LHCN-M2 (cell line): ENCODE measurements at regions not wholly inside any gene's neighbourhood (a gene's known extent, or its start where the extent isn't known, plus 50 kb on each side); places are given as distances from the start of the nearest gene placed in this dataset.

Source experiments
- DNase-seq: peaks from one replicate; pipeline ENCODE4 v3.0.0-alpha.2; 2012; ENCODE audit warnings: low read depth

DNA sequence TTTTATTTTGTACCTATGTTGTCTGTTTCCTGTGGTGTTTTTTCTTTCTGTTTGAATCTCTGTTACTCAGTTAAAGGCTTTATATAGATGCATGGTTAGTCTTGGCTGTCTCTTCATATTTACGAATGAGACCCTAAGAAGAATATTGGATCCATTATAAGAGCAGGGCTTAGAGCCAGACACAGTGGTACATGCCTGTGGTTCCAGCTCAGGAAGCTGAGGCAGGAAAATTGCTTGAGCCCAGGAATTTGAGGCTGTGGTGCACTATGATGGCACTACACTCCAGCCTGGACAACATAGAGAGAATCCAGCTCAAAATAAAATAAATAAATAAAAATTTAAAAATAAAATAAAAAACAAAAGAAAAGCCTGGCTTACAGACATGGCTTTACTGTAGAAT is 211.1 kb downstream of the SOD2 start:
- no peak for DNase-seq

DNA sequence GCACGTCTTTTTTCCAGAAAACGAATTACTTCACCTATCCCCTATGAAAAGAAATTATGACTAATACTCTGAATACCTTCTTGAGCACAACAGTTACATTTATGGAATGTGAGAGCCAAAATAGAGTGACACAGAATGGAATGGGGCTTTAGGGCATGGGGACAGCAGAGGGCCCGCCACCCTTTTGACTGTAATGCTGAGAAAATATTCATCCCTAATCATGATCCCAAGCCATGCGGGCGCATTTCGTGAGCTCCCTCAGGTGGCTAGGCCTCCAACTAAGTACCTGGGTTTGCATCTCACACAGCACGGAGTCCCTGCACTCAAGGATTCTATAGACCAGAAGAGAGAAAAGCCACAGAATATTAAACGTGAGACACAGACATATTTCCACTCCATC is 212.6 kb downstream of the SOD2 start:
- DNase-seq = no peak

DNA sequence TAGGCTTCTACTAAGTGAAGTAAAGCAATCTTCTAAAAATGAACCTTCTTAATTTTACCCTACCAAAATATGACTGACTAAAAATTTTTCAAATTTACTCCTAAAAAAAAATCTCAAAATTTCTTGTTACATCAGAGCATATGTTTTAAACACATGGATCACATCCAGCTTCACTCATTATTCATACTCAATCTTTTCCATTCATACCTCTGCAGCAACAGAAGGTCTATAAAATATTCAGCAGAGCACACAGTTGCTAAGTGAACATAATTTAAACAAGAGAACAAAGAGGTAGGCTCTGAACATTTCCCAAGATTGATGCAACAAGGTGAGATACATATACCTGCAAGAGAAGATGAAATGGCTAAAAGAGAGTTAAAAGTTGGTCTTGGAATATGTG is 213.9 kb downstream of the SOD2 start:
- DNase-seq = no peak

DNA sequence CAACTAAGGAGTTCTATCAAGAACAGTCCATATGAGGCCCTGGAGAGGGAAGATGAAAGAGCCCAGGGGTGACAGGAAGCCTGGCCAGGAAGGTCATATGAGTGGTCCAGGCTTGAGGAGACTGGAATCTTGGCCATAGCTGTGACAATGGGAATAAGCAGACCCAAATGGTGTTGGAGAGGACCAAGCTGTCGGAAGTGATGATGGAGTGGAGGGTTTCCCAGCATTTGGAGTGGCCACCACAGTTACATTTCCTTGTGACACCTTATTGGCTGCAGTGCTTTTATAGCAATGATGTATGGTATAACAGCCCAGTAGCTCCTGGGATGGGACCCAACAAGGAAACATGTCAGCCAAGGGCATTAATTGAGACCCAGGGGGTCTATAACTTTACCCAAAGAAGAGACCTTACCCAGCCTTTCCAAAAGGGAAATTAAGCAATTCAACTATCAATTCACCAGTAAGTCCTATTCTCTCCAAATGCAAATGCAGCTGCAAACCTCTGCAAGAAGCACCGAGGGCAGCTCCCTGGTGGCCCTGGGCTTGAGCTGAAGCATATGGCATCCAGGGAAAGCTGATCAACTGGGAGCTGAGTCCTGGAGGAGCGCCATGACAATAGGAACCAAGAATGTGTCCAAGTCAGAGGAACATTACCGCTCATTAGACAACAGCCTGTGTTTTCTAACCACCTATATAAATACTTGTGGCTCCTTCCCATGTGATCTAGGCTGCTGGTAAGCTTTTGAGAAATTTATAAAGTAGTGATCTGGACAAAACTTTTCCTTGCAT is 219.4 kb downstream of the SOD2 start:
- DNase-seq = no peak

DNA sequence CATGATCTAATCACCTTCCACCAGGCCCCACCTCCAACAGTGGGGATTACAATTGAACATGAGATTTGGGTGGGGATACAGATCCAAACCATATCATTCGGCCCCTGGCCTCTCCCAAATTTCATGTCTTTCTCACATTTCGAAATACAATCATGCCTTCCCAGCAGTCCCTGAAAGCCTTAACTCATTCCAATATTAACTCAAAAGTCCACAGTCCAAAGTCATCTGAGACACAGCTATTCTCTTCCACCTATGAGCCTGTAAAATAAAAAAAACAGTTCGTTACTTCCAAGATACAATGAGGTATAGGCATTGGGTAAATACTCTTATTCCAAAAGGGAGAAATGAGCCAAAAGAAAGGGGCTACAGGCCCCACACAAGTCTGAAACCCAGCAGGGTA is 222.6 kb downstream of the SOD2 start:
- no peak for DNase-seq

DNA sequence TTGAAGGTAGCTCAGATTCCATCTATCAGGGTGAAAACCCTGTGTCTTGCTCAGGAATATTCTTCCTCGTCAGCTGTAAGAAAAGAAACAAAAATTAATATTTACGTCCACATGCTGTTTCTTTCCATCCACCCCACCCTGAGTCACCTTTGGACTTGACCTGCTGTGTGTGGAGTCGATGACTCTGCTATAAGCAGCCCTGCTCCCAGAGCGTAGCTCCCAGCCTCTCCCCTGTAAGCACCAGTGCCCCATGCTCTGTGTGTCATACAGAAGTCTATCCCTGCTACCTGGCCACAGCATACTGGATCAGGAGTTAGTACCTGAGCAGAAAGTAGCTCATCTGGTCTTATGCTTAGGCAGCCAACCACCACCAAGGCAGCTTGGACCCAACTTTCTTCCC is 223.6 kb downstream of the SOD2 start:
- DNase-seq = no peak

DNA sequence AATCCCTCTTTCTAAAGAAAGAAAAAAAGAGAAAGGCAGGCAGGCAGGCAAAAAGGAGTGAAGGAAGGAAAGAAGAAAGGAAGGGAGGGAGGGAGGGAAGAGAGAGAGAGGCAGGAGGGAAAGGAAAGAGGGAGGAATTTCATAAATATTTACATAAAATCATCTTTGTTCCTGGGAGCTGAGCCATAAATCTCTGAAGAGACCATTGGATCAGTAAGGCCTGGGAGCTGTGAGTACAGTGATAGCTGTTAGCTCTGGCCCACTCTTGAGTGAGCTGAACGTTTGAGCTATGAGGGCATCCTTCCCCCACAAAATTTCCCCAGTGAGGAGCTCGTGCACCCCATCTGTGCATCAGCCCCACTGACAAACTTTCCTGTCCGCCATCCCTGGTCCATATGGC is 224.0 kb downstream of the SOD2 start:
- no peak for DNase-seq

DNA sequence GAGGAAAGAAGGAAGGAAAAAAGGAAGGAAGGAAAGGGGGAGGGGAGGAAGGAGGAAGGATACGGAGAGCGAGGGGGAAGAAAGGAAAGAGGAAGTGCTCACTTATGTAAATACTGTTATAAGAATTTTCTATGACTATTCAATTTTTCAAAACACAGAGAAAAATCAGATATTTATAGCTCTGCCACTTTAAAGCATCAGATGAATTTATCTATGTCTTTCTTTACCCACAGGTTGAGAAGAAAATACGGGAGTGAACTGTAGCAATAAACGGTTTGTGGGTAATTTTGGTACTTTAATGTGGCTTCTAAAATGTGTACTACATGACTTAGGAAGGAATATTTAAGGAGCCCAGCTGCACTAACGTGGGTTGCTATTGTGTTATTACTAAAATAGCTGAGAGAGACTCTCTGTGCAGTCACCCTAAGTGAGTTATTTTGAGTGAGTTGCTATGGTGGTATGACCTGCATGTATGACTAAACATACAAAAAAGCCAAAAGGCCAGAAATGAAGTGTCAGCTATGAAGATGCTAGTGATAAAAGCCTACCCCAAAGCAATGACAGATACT is 225.5 kb downstream of the SOD2 start:
- no peak for DNase-seq

DNA sequence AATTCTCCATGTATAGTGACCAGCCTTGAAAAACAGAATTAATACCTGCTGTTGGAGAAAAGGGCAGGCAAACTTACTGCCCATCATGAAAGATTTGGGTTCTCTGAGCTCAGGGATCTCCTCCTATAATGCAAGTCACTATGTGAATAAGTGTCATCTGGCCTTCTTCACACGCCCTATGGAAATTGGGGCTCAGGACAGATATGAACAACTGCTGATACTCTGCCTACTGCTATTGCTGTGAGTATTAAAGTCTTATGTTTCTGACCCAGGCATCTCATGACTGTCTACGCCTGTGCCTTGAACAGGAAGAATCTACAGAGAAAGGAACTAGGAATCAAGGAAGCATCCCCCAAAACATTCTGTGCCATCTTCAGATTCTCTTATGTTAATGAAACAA is 226.1 kb downstream of the SOD2 start:
- DNase-seq = no peak

DNA sequence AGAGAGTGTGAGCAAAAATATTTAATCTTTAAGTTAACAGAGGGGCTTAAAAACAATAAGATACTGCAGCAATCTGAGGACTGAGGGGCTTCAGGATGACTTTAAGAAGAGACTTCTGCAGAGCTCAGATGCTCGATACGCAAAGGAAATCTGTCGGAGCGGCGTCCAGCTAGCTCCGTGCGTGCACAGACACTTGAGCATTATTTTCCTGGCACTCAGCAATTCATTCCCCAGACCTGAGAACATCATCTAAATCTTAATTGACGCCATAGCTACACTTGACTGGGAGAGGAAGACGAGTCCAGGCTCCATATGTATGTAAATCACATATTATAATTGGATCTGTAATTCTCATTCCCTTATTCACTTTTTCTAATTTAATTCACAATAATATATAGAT is 228.2 kb downstream of the SOD2 start:
- DNase-seq = no peak

DNA sequence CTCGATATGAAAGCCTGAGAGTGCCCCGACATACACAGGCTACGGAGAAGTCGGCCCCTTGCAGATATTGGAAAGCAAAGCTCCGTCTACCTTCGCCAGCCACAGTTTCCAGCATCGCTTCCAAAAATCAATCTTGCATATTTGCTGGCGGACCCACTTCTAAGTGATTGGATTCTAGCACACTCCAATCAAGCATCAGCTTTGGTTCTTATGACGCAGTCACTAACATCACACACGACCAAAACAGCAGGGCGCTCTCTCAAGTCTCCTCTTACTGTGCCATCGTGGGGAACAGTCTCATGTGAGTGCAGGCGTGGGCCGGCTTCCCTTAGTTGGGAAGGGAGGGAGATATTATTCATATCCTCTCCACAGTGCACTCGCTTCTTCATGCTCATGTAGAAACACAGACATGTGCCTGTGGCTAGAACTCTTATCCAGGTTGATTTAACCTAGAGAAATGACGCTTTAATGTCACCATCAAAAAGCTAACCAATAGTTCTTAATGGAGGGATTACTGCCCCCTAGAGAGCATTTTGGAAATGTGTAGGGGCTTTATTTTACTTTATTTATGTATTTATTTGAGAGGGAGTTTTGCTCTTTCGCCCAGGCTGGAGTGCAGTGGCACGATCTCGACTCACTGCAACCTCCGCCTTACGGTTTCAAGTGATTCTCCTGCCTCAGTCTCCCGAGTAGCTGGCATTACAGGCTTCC is 229.8 kb downstream of the SOD2 start:
- DNase-seq = no peak

DNA sequence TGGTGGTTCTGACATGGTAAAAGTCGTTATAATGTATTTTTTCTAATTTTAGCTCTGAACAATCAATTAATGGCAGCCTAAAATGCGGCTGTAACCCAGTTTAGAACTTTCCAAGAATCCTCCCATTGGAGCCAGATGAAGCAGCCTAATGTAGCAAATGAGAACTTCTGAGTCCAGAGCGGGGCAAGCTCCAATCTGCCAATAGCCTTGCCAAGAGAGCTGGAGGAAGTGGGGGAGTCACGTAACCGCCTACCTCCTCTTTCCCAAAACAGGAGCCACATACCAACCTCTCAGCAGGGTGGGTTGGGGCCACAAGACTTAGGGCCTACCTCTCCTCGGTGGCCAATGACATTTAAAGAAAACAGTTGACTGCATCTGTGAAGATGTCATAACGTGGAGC is 230.6 kb downstream of the SOD2 start:
- DNase-seq = no peak

DNA sequence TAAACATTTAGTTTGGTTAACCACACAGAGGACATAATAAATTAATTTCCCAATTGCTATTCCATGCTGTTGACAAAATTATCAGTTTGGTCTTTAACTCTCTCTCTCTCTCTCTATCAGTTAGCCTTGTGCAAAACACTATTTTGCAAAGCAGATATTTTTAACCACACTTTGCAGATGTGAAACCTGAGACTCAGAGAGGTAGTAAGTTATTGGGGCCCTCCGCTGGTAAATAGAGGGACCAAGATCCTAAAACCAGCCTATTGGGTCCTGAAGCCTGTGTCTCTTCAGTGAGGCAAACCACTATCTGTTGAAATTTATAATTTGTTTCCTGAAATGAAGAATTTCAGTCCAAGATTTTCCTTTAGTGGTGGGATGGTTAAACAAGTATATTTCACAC is 231.0 kb downstream of the SOD2 start:
- no peak for DNase-seq

DNA sequence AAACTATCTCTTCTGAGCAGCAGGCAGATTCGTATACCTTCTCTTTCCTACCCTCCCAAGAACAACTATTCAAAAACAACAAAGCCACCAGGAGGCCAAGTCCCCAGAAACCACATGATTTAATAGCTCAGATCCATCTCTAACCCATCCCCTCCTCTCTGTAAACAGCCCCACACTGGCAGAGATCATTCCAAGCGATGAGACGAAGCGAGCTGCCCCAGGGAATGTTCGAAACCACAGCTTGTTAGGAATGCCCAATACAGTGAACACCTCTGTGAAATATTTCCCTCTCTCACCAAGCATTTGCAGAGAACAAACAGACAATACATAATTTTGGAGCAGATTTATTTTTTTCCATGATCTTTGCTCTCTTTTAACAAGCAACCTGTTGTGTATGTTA is 231.8 kb downstream of the SOD2 start:
- no peak for DNase-seq

DNA sequence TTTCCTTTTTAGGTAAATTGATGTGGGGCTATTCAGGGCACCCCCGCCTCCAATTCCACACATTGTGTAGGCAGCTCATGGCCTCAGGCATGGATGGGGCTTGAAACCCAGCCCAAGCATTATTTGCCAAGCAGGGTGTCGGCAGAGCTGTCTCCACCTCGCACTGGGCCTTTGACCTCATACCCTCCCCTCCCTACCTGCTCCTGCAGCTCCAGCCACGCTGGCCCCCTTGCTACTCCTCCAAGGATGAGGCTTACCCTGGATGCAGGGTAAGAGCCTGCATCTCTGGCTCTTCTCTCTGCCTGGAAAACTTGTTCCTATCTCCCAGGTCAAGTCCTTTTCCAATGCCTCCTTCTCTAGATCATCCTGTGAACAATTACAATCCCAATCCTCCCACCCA is 232.6 kb downstream of the SOD2 start:
- no peak for DNase-seq

DNA sequence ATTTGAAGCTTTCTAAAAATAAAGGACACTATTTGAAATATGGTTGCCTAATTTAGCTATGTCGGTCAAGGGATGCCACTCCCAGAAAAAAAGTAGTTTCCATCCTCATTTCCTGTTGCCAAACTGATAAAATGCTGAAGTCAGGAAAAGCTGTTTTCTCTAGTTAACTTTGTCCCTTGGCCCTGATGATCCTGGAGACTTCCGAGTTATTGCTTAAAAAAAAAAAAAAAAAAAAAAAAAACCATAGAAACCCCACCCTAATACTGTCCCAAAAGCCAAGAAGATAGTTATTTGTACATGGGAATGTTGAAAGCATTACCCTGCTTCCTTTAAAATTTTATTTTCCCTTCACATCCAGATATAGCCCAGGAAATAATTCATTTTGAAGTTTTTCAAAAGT is 236.7 kb downstream of the SOD2 start:
- no peak for DNase-seq

DNA sequence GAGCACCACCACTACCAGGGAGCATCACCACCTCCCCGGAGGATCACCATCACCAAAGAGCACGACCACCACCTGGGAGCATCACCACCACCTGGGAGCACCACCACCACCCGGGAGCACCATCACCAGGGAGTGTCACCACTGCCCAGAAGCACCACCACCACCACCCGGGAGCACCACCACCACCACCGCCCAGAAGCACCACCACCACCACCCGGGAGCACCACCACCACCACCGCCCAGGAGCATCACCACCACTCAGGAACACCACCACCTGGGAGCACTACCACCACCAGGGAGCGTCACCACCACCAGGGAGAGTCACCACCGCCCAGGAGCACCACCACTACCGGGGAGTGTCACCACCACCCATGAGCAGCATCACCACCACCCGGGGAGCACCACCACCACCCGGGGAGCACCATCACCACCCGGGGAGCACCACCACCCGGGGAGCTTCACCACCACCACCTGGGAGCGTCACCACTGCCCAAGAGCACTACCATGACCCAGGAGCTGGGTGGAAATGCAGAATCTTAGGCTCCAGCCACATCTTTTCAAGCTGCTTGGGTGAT is 237.3 kb downstream of the SOD2 start:
- no peak for DNase-seq

DNA sequence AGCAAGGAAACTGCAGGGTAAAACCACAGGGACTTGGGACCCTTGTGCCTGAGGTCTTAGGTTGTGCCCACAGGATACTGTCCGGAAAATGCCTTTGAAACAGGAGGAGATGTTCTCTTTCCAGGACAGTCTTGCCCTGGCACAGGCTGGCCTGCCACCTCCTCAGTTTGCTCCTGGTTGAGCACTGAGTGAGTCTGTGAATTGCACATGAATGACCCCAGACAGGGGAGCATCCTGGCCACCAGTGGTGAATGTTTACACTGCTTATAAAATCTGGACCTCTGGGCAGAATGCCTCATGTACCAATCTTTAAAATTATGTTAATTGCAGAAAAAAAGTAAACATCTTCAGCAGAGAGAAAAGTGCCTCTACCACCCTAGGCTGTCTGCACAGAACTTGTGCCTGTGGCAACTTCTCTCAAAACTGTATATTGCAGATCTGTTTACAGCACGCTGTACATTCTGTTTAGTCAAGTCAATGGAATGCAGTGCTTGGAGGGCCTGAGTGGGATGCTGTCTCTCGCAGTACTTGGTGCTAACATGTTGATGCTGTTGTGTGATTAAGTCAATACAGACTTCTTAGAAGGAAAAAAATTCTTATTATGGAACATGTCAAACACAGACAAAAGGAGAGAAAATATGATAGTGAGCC is 242.1 kb downstream of the SOD2 start:
- no peak for DNase-seq

DNA sequence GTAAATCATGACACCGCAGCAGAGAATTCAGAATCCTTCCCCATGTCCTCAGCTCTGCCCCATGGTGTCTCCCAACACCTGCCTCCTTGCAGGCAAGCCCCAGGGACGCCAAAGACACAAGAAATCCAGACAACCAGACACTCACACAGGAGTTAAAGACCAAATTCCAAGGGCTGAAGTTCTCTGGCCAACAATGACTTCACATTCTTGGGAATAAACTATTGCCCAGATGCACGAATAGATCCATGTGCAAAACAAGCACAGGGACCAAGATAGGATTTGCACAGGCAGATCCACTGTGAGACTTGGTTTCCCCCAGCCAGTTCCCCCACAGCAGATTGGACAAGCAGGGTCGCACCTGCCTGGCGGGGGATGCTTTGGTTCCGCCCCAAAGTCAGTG is 246.7 kb downstream of the SOD2 start:
- DNase-seq = no peak

DNA sequence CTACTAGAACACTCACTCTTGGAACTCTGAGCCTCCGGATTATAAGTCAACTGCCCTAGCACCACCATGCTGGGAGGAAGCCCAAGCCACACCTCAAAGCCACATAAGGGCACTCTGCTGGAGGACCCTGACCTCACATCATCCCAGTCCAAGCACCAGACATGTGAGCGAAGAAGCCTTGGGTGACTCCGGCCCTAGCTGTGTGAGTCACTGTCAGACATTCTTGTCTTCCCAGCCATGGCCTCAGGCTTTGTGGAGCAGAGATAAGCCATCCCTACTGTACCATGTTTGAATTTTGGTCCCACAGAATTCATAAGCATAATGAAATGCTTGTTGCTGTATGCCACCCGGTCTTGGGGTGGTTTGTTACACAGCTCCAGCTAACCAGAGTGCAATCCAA is 247.7 kb downstream of the SOD2 start:
- no peak for DNase-seq

DNA sequence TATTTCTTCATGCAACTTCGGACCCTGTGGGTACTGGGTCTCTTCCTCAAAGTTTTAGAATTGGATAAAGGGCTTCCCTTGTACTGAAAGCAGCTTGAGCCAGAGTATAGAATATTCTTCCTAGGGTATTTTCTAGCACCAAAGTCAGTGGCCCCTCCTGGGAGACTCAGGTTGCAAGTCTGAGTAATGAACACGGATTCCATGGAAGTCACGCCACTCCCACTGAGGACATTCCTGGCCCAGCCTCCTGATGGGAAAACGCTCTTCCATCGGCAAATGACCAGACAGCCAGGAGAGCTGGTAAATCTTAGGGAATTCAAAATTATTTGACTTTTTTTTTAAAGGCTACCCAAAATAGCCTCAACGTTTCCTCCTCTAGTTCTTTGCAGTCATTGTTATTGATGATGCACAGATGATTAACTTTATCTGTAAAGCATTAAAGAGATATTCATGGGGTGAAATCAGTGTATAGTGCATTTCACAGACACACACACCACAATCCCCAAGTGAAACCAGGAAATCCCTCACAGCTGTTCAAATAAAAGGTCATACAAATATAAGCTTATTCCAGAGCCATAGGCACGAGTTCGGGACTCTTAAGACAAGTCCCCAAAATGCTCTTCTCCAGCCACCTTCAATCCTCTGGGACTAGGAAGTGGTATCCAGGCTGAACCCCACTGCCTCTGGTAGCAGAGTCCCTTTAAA is 248.8 kb downstream of the SOD2 start:
- no peak for DNase-seq
